Spleen (tissue), 11 donors: ENCODE measurements at regions not wholly inside any gene's neighbourhood (a gene's known extent, or its start where the extent isn't known, plus 50 kb on each side); places are given as distances from the start of the nearest gene placed in this dataset.
"Not testable (repeated sequence)": the region's sequence is repeated elsewhere in the genome, so short reads cannot be mapped to it uniquely, and the experiment has no call there.

Experiments
- DNase-seq: peaks from one replicate; pipeline ENCODE4 v3.0.0-alpha.2; 2020
- H3K27ac ChIP-seq, 8 donors: fragments of 200-600 bp; sonication (generic) in 7 of 8; 1 replicate in 4 of 8; 2 replicates in 4 of 8; pipeline versions ENCODE4 v1.5.0 to v1.8.0; 2016 to 2021; ENCODE audit warnings: inconsistent platforms in 4 of 8, mild to moderate bottlenecking in 4 of 8, moderate library complexity in 1 of 8
- H3K27me3 ChIP-seq, 7 donors: fragments of 200-600 bp; sonication (generic) in 6 of 7; replicated peaks in 1 of 7; 1 replicate in 4 of 7; 2 replicates in 3 of 7; pipeline versions ENCODE4 v1.5.0 to v1.8.0; 2016 to 2021; ENCODE audit warnings: inconsistent platforms in 3 of 7, mild to moderate bottlenecking in 1 of 7
- H3K36me3 ChIP-seq, 6 donors: fragments of 200-600 bp; sonication (generic) in 5 of 6; 1 replicate in 4 of 6; 2 replicates in 2 of 6; pipeline versions ENCODE4 v1.5.0 to v1.8.0; 2016 to 2021; ENCODE audit warnings: inconsistent platforms in 2 of 6
- H3K4me1 ChIP-seq, 6 donors: fragments of 200-600 bp; sonication (generic) in 5 of 6; 1 replicate in 3 of 6; 2 replicates in 3 of 6; pipeline versions ENCODE4 v1.5.0 to v1.8.0; 2016 to 2021; ENCODE audit warnings: inconsistent platforms in 3 of 6
- H3K4me3 ChIP-seq, 8 donors: fragments of 200-600 bp; sonication (generic) in 7 of 8; 1 replicate in 4 of 8; 2 replicates in 4 of 8; pipeline versions ENCODE4 v1.5.0 to v1.8.0; 2016 to 2021; ENCODE audit warnings: inconsistent platforms in 4 of 8, mild to moderate bottlenecking in 4 of 8, moderate library complexity in 2 of 8
- H3K9me3 ChIP-seq, 8 donors: fragments of 200-600 bp; sonication (generic) in 7 of 8; 1 replicate in 4 of 8; 2 replicates in 4 of 8; pipeline versions ENCODE4 v1.5.0 to v1.8.0; 2016 to 2021; ENCODE audit warnings: inconsistent platforms in 4 of 8
- WGBS, 5 donors: extraction: QIAGEN DNeasy Blood & Tissue Kit in 3 of 5; methylation state at CpG; one replicate each; pipeline versions ENCODE4 v1.1.5 to v1.1.7; 2013 to 2018; 5-methylcytosine and 5-hydroxymethylcytosine counted together
- intact Hi-C: fragments of 100-400 bp; cut with DNase I; formaldehyde crosslinking; loops from one replicate; pipeline ENCODE4 v1.15.0; 2023; ENCODE audit warnings: low total_unique reads
- donor health status: healthy with polysubstance abuse.
- donor health status: DM: no; HTN: no; CAD: no; lungs with moderate emphysema.
- donor health status: DM: no; HTN: no; CAD: no.
- donor health status: Bipolar disorder and iron deficiency.
- donor health status: healthy.
- donor health status: DM: no; HTN: no; CAD: no.
- donor health status: DM: yes; HTN: yes; CAD: no.

GRCh38 chr1:149234926-149235914 is 131.9 kb upstream of the NBPF9 start:
- H3K4me1 ChIP-seq, H3K27ac ChIP-seq, H3K4me3 ChIP-seq, H3K9me3 ChIP-seq, H3K27me3 ChIP-seq, DNase-seq, intact Hi-C loops, H3K36me3 ChIP-seq: not testable (repeated sequence)
- no CpG with 5 or more reads among the region's 5 CpGs for WGBS, 5 donors

GRCh38 chr1:149237515-149237914 is 134.2 kb upstream of the NBPF9 start:
- H3K9me3 ChIP-seq, intact Hi-C loops, H3K27me3 ChIP-seq, H3K36me3 ChIP-seq, H3K27ac ChIP-seq, H3K4me1 ChIP-seq, H3K4me3 ChIP-seq, DNase-seq: not testable (repeated sequence)
- 87 to 100% (median 94%) methylated on average over 2 of the region's 4 CpGs for WGBS, 5 donors

- H3K4me1 ChIP-seq, H3K27ac ChIP-seq, DNase-seq, H3K4me3 ChIP-seq, H3K36me3 ChIP-seq, H3K9me3 ChIP-seq, intact Hi-C loops, H3K27me3 ChIP-seq: not testable (repeated sequence)
- no CpG with 5 or more reads among the region's 15 CpGs for WGBS, 5 donors
Observed at GRCh38 chr1:149239897-149240508, 136.7 kb upstream of the NBPF9 start.

- intact Hi-C loops = not testable (repeated sequence)
Observed at GRCh38 chr1:149240530-149240929, 137.2 kb upstream of the NBPF9 start.

GRCh38 chr1:149241272-149241671 is 137.9 kb upstream of the NBPF9 start:
- WGBS, 5 donors = no CpG with 5 or more reads among the region's 5 CpGs
- intact Hi-C loops = not testable (repeated sequence)

More at GRCh38 chr1:149240530-149240929, 137.2 kb upstream of the NBPF9 start:
- not testable (repeated sequence) for H3K27me3 ChIP-seq, DNase-seq, H3K36me3 ChIP-seq, H3K4me3 ChIP-seq, H3K9me3 ChIP-seq, H3K27ac ChIP-seq, H3K4me1 ChIP-seq
- WGBS, 5 donors = 79% methylated on average over 2 of the region's 14 CpGs; no CpG with 5 or more reads in 4 of the 5 donors

GRCh38 chr1:149243572-149243971 is 140.2 kb upstream of the NBPF9 start:
- H3K27ac ChIP-seq, H3K36me3 ChIP-seq, H3K27me3 ChIP-seq, H3K4me1 ChIP-seq, DNase-seq, H3K9me3 ChIP-seq, H3K4me3 ChIP-seq, intact Hi-C loops: not testable (repeated sequence)
- no CpG with 5 or more reads among the region's 4 CpGs for WGBS, 5 donors

More at GRCh38 chr1:149241272-149241671, 137.9 kb upstream of the NBPF9 start:
- not testable (repeated sequence) for H3K36me3 ChIP-seq, H3K27ac ChIP-seq, H3K4me1 ChIP-seq, DNase-seq, H3K4me3 ChIP-seq, H3K27me3 ChIP-seq, H3K9me3 ChIP-seq

- H3K27me3 ChIP-seq, H3K4me1 ChIP-seq, H3K9me3 ChIP-seq, H3K27ac ChIP-seq, H3K4me3 ChIP-seq, H3K36me3 ChIP-seq, DNase-seq, intact Hi-C loops: not testable (repeated sequence)
- 5 to 17% (median 11%) methylated on average over 2 of the region's 3 CpGs for WGBS, 5 donors
Observed at GRCh38 chr1:149244621-149245020, 141.3 kb upstream of the NBPF9 start.

- H3K27me3 ChIP-seq, H3K9me3 ChIP-seq, DNase-seq, intact Hi-C loops, H3K4me3 ChIP-seq, H3K4me1 ChIP-seq, H3K27ac ChIP-seq, H3K36me3 ChIP-seq: not testable (repeated sequence)
- no CpG with 5 or more reads among the region's 5 CpGs for WGBS, 5 donors
Observed at GRCh38 chr1:149246212-149246611, 142.9 kb upstream of the NBPF9 start.

GRCh38 chr1:149248610-149249009 is 145.3 kb upstream of the NBPF9 start:
- H3K4me3 ChIP-seq, intact Hi-C loops, H3K27me3 ChIP-seq, H3K27ac ChIP-seq, DNase-seq, H3K9me3 ChIP-seq, H3K4me1 ChIP-seq, H3K36me3 ChIP-seq: not testable (repeated sequence)
- 75 to 100% (median 88%) methylated on average over 1 of the region's 2 CpGs for WGBS, 5 donors

GRCh38 chr1:149249850-149250467 is 146.6 kb upstream of the NBPF9 start:
- H3K4me3 ChIP-seq, intact Hi-C loops: not testable (repeated sequence)

More at GRCh38 chr1:149249850-149250467, 146.6 kb upstream of the NBPF9 start:
- WGBS, 5 donors = 71 to 100% (median 86%) methylated on average over 1 of the region's 3 CpGs; no CpG with 5 or more reads in 1 of the 5 donors
- H3K4me1 ChIP-seq, H3K27me3 ChIP-seq, H3K27ac ChIP-seq, H3K36me3 ChIP-seq, H3K9me3 ChIP-seq: not testable (repeated sequence)
- DNase-seq = peak; percentile 10
